ENCODE measurements at regions not wholly inside any gene's neighbourhood (a gene's known extent, or its start where the extent isn't known, plus 50 kb on each side); places are given as distances from the start of the nearest gene placed in this dataset.

DNA sequence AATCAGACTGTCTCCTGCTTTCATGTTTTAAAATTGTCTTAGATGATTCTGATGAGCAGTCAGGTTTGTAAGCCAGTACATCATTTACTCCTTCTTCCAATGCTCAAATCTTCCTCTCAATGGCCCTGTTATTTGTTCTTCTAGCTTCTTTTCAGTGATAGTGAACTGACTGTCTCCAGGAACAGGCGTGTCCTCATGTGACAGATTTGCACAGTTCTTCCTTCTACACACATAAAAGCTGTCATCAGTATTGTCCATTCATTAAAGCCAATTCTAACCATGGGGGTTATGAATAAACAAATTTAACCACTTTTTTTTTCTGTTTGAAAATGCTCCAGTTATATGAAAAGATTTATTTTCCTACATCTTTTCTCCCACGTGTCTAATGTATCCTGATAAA is 308.7 kb upstream of the SORCS1 start:
- TF ChIP-seq, protein P1, sequence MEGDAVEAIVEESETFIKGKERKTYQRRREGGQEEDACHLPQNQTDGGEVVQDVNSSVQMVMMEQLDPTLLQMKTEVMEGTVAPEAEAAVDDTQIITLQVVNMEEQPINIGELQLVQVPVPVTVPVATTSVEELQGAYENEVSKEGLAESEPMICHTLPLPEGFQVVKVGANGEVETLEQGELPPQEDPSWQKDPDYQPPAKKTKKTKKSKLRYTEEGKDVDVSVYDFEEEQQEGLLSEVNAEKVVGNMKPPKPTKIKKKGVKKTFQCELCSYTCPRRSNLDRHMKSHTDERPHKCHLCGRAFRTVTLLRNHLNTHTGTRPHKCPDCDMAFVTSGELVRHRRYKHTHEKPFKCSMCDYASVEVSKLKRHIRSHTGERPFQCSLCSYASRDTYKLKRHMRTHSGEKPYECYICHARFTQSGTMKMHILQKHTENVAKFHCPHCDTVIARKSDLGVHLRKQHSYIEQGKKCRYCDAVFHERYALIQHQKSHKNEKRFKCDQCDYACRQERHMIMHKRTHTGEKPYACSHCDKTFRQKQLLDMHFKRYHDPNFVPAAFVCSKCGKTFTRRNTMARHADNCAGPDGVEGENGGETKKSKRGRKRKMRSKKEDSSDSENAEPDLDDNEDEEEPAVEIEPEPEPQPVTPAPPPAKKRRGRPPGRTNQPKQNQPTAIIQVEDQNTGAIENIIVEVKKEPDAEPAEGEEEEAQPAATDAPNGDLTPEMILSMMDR (IDR thresholded peaks at IDR 0.05) = no peak
- TF ChIP-seq FOSL2 (IDR thresholded peaks at IDR 0.05) (no peak), FOSL2 (CRISPR knock-in tag; IDR thresholded peaks at IDR 0.05) (no peak), ZC3H11A (IDR thresholded peaks at IDR 0.05) (no peak), POLR2A (IDR thresholded peaks at IDR 0.05; ENCODE audit: low read length) (no peak), RAD21 (conservative IDR thresholded peaks at IDR 0.05 in 1 of 2, IDR thresholded peaks at IDR 0.05 in 1 of 2) (no peak), SMC3 (IDR thresholded peaks at IDR 0.05) (no peak), RFX5 (IDR thresholded peaks at IDR 0.05) (no peak), BHLHE40 (IDR thresholded peaks at IDR 0.05; ENCODE audit: low read depth, low read length) (no peak), RCOR1 (IDR thresholded peaks at IDR 0.05; ENCODE audit: low read depth, low read length) (no peak), REST (IDR thresholded peaks at IDR 0.05) (no peak), CBX8 (IDR thresholded peaks at IDR 0.05) (no peak), CEBPB (IDR thresholded peaks at IDR 0.05) (no peak), CHD4 (IDR thresholded peaks at IDR 0.05; ENCODE audit: borderline replicate concordance) (no peak)
